ENCODE measurements at regions not wholly inside any gene's neighbourhood (a gene's known extent, or its start where the extent isn't known, plus 50 kb on each side); places are given as distances from the start of the nearest gene placed in this dataset.

GRCh38 chr7:98778421-98778820 lies 91.4 kb downstream of the TMEM130 start:
- ATAC-seq = no peak
- TF ChIP-seq STAT1 (IDR thresholded peaks at IDR 0.05; ENCODE audit: unreplicated experiment) = no peak
- TF ChIP-seq NANOG (IDR thresholded peaks at IDR 0.05; ENCODE audit: borderline replicate concordance) = no peak
- TF ChIP-seq ZNF331 (CRISPR knock-in tag; IDR thresholded peaks at IDR 0.05; ENCODE audit: low read depth) = no peak
- TF ChIP-seq ZNF114 (CRISPR knock-in tag; IDR thresholded peaks at IDR 0.05) = no peak
- no peak for TF ChIP-seq CREB1 (CRISPR knock-in tag; IDR thresholded peaks at IDR 0.05; ENCODE audit: low read depth)
- TF ChIP-seq, protein P1, sequence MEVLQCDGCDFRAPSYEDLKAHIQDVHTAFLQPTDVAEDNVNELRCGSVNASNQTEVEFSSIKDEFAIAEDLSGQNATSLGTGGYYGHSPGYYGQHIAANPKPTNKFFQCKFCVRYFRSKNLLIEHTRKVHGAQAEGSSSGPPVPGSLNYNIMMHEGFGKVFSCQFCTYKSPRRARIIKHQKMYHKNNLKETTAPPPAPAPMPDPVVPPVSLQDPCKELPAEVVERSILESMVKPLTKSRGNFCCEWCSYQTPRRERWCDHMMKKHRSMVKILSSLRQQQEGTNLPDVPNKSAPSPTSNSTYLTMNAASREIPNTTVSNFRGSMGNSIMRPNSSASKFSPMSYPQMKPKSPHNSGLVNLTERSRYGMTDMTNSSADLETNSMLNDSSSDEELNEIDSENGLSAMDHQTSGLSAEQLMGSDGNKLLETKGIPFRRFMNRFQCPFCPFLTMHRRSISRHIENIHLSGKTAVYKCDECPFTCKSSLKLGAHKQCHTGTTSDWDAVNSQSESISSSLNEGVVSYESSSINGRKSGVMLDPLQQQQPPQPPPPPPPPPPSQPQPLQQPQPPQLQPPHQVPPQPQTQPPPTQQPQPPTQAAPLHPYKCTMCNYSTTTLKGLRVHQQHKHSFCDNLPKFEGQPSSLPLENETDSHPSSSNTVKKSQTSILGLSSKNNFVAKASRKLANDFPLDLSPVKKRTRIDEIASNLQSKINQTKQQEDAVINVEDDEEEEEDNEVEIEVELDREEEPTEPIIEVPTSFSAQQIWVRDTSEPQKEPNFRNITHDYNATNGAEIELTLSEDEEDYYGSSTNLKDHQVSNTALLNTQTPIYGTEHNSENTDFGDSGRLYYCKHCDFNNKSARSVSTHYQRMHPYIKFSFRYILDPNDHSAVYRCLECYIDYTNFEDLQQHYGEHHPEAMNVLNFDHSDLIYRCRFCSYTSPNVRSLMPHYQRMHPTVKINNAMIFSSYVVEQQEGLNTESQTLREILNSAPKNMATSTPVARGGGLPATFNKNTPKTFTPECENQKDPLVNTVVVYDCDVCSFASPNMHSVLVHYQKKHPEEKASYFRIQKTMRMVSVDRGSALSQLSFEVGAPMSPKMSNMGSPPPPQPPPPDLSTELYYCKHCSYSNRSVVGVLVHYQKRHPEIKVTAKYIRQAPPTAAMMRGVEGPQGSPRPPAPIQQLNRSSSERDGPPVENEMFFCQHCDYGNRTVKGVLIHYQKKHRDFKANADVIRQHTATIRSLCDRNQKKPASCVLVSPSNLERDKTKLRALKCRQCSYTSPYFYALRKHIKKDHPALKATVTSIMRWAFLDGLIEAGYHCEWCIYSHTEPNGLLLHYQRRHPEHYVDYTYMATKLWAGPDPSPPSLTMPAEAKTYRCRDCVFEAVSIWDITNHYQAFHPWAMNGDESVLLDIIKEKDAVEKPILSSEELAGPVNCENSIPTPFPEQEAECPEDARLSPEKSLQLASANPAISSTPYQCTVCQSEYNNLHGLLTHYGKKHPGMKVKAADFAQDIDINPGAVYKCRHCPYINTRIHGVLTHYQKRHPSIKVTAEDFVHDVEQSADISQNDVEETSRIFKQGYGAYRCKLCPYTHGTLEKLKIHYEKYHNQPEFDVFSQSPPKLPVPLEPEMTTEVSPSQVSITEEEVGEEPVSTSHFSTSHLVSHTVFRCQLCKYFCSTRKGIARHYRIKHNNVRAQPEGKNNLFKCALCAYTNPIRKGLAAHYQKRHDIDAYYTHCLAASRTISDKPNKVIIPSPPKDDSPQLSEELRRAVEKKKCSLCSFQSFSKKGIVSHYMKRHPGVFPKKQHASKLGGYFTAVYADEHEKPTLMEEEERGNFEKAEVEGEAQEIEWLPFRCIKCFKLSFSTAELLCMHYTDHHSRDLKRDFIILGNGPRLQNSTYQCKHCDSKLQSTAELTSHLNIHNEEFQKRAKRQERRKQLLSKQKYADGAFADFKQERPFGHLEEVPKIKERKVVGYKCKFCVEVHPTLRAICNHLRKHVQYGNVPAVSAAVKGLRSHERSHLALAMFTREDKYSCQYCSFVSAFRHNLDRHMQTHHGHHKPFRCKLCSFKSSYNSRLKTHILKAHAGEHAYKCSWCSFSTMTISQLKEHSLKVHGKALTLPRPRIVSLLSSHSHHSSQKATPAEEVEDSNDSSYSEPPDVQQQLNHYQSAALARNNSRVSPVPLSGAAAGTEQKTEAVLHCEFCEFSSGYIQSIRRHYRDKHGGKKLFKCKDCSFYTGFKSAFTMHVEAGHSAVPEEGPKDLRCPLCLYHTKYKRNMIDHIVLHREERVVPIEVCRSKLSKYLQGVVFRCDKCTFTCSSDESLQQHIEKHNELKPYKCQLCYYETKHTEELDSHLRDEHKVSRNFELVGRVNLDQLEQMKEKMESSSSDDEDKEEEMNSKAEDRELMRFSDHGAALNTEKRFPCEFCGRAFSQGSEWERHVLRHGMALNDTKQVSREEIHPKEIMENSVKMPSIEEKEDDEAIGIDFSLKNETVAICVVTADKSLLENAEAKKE (CRISPR knock-in tag; IDR thresholded peaks at IDR 0.05) = no peak
- no peak for TF ChIP-seq EZH2 (IDR thresholded peaks at IDR 0.05; ENCODE audit: low read depth, unreplicated experiment)
- TF ChIP-seq JUNB (IDR thresholded peaks at IDR 0.05; ENCODE audit: unreplicated experiment) = no peak
- no peak for TF ChIP-seq EZH2phosphoT487 (IDR thresholded peaks at IDR 0.05; ENCODE audit: unreplicated experiment)
- TF ChIP-seq POLR2AphosphoS5 (IDR thresholded peaks at IDR 0.05; ENCODE audit: low read depth) = no peak
- no peak for TF ChIP-seq CTCF (conservative IDR thresholded peaks at IDR 0.05; ENCODE audit: low read depth in 2 of 2)
- TF ChIP-seq, protein P2, sequence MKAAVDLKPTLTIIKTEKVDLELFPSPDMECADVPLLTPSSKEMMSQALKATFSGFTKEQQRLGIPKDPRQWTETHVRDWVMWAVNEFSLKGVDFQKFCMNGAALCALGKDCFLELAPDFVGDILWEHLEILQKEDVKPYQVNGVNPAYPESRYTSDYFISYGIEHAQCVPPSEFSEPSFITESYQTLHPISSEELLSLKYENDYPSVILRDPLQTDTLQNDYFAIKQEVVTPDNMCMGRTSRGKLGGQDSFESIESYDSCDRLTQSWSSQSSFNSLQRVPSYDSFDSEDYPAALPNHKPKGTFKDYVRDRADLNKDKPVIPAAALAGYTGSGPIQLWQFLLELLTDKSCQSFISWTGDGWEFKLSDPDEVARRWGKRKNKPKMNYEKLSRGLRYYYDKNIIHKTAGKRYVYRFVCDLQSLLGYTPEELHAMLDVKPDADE (IDR thresholded peaks at IDR 0.05) = no peak
- TF ChIP-seq, protein P3, sequence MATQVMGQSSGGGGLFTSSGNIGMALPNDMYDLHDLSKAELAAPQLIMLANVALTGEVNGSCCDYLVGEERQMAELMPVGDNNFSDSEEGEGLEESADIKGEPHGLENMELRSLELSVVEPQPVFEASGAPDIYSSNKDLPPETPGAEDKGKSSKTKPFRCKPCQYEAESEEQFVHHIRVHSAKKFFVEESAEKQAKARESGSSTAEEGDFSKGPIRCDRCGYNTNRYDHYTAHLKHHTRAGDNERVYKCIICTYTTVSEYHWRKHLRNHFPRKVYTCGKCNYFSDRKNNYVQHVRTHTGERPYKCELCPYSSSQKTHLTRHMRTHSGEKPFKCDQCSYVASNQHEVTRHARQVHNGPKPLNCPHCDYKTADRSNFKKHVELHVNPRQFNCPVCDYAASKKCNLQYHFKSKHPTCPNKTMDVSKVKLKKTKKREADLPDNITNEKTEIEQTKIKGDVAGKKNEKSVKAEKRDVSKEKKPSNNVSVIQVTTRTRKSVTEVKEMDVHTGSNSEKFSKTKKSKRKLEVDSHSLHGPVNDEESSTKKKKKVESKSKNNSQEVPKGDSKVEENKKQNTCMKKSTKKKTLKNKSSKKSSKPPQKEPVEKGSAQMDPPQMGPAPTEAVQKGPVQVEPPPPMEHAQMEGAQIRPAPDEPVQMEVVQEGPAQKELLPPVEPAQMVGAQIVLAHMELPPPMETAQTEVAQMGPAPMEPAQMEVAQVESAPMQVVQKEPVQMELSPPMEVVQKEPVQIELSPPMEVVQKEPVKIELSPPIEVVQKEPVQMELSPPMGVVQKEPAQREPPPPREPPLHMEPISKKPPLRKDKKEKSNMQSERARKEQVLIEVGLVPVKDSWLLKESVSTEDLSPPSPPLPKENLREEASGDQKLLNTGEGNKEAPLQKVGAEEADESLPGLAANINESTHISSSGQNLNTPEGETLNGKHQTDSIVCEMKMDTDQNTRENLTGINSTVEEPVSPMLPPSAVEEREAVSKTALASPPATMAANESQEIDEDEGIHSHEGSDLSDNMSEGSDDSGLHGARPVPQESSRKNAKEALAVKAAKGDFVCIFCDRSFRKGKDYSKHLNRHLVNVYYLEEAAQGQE (IDR thresholded peaks at IDR 0.05; ENCODE audit: unreplicated experiment) = no peak

More at GRCh38 chr7:98778421-98778820, 91.4 kb downstream of the TMEM130 start:
- Histone ChIP-seq H3K27me3 (ENCODE audit: insufficient read depth) (no peaks in the 10 kb centered on the region), H2AFZ (no peak overlapping the region), H3K36me3 (ENCODE audit: insufficient read depth) (no peaks in the 10 kb centered on the region), H4K20me1 (replicated peaks; ENCODE audit: insufficient read depth) (no peaks in the 10 kb centered on the region), H3K79me2 (replicated peaks; ENCODE audit: insufficient read depth) (no peaks in the 10 kb centered on the region), H3K4me1 (ENCODE audit: insufficient read depth) (peaks cover 7% of the 10 kb centered on the region; the same call in 1 of the 2 replicates), H3K27ac (ENCODE audit: low read depth) (no peak overlapping the region), H3F3A (replicated peaks; ENCODE audit: low read depth) (no peaks in the 10 kb centered on the region), H3K4me3 (no peak overlapping the region), H3K9me2 (ENCODE audit: insufficient read depth) (no peaks in the 10 kb centered on the region), H3K4me2 (no peak overlapping the region)
- Mint-ChIP-seq H3K4me3 (no peak overlapping the region), H3K27me3 (ENCODE audit: insufficient read depth, low read depth, poor library complexity) (peaks cover 6% of the 10 kb centered on the region), H3K9me3 (no peaks in the 10 kb centered on the region), H3K4me1 (0 out of 3 replicates have a peak, but pooled peaks cover 5% of the 10 kb centered on the region), H3K36me3 (ENCODE audit: low read depth) (no peaks in the 10 kb centered on the region), H3K27ac (no peak overlapping the region)
- no peak for DNase-seq (ENCODE audit: low spot score)
